Lower leg skin (tissue), 4 donors: ENCODE measurements at regions not wholly inside any gene's neighbourhood (a gene's known extent, or its start where the extent isn't known, plus 50 kb on each side); places are given as distances from the start of the nearest gene placed in this dataset.

ENCODE experiments used
- DNase-seq, 2 donors: peaks; one replicate each; pipeline ENCODE4 v3.0.0-alpha.2; 2019; ENCODE audit warnings: low spot score in 2 of 2
- H3K4me3 ChIP-seq: fragments of 200-600 bp; sonication (generic); 2 replicates; pipeline ENCODE4 v1.5.1; 2017; ENCODE audit warnings: mild to moderate bottlenecking, low read depth; ENCODE audit not compliant: poor library complexity, severe bottlenecking
- POLR2A ChIP-seq, 2 donors: fragments of 450-650 bp; IDR thresholded peaks; one replicate each; pipeline ENCODE4 v1.6.1; 2016 to 2017; ENCODE audit warnings: antibody characterized with exemption in 2 of 2, mild to moderate bottlenecking in 1 of 2, moderate library complexity in 1 of 2
- WGBS, 2 donors: methylation state at CpG; one replicate each; pipeline ENCODE4 v1.1.5; 2018; 5-methylcytosine and 5-hydroxymethylcytosine counted together
- intact Hi-C: fragments of 100-400 bp; cut with DNase I; formaldehyde crosslinking; loops from one replicate; pipeline ENCODE4 v1.15.0; 2023; ENCODE audit warnings: low total_unique reads
- TF ChIP-seq, protein P1 (sequence below), 3 donors: fragments of 450-650 bp; IDR thresholded peaks; one replicate each; pipeline ENCODE4 v1.5.1; 2016; ENCODE audit warnings: antibody characterized with exemption in 3 of 3, mild to moderate bottlenecking in 3 of 3, moderate library complexity in 2 of 3

DNA sequence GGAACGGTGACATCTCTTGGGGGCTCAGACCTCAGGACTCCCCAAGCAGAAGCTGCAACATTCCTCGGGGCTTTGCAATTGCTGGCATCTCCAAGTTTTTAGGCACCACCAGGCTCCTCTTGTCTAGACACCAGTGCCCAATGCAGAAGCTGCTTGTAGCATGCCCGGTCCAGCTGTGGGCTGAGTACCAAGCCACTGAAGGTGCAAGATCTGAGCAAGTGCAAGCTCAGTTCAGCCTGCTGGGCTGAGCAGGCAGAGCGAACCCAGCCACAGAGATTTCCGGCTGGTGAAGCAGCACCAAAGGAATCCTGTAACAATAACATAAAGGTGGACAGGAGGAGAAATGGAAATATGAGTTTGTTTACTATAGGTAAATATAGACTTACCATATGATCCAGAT lies 995.4 kb upstream of the B3GALT2 start:
- intact Hi-C loops, result no loop called here
- WGBS, 2 donors, result 98% methylated on average over 5 of the region's 5 CpGs
- H3K4me3 ChIP-seq, result no peak overlapping the region
- no peak for DNase-seq
- TF ChIP-seq, protein P1, sequence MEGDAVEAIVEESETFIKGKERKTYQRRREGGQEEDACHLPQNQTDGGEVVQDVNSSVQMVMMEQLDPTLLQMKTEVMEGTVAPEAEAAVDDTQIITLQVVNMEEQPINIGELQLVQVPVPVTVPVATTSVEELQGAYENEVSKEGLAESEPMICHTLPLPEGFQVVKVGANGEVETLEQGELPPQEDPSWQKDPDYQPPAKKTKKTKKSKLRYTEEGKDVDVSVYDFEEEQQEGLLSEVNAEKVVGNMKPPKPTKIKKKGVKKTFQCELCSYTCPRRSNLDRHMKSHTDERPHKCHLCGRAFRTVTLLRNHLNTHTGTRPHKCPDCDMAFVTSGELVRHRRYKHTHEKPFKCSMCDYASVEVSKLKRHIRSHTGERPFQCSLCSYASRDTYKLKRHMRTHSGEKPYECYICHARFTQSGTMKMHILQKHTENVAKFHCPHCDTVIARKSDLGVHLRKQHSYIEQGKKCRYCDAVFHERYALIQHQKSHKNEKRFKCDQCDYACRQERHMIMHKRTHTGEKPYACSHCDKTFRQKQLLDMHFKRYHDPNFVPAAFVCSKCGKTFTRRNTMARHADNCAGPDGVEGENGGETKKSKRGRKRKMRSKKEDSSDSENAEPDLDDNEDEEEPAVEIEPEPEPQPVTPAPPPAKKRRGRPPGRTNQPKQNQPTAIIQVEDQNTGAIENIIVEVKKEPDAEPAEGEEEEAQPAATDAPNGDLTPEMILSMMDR (IDR thresholded peaks at IDR 0.05), result no peak
- no peak for TF ChIP-seq POLR2A (IDR thresholded peaks at IDR 0.05)

DNA sequence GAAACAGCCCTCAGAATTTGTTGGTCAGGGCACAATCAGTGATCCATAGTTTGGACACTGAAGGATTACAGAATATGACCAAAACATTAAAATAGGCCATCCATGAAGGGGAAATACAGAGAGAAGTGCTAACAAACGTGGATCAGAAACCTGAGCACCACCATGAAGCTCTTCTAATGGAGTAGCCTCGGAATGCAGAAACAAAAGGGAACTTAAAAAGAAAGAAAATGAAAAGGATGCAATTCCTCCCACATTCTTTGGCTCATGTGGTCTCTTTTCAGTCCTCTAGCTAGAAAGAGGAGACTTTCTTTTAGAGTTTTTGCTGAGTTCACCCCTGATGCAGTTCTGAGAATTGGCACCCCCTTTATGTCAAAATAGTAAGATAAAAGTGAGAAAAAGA lies 989.8 kb upstream of the B3GALT2 start:
- DNase-seq, result no peak
- intact Hi-C loops, result no loop called here
- 64 to 73% methylated on average over 2 of the region's 2 CpGs for WGBS, 2 donors
- TF ChIP-seq, protein P1 (IDR thresholded peaks at IDR 0.05), result no peak
- no peak overlapping the region for H3K4me3 ChIP-seq

- WGBS, 2 donors, result 90 to 91% methylated on average over 1 of the region's 1 CpG
- no peak for DNase-seq
- TF ChIP-seq POLR2A (IDR thresholded peaks at IDR 0.05), result no peak
- TF ChIP-seq, protein P1 (IDR thresholded peaks at IDR 0.05), result no peak
- H3K4me3 ChIP-seq, result no peak overlapping the region
- intact Hi-C loops, result no loop called here
These were observed 988.8 kb upstream of the B3GALT2 start for GRCh38 chr1:194175251-194175650.

GRCh38 chr1:194174528-194174927 lies 988.1 kb upstream of the B3GALT2 start:
- H3K4me3 ChIP-seq, result no peak overlapping the region
- no peak for DNase-seq
- intact Hi-C loops, result no loop called here
- no peak for TF ChIP-seq POLR2A (IDR thresholded peaks at IDR 0.05)
- TF ChIP-seq, protein P1 (IDR thresholded peaks at IDR 0.05), result no peak

GRCh38 chr1:194171596-194171995 lies 985.2 kb upstream of the B3GALT2 start:
- H3K4me3 ChIP-seq, result no peak overlapping the region
- intact Hi-C loops, result no loop called here
- no peak for DNase-seq
- WGBS, 2 donors, result 34 to 51% methylated on average over 5 of the region's 5 CpGs
- TF ChIP-seq POLR2A (IDR thresholded peaks at IDR 0.05), result no peak
- TF ChIP-seq, protein P1 (IDR thresholded peaks at IDR 0.05), result no peak

GRCh38 chr1:194167956-194168640 lies 981.7 kb upstream of the B3GALT2 start:
- DNase-seq, result no peak
- WGBS, 2 donors, result 70 to 72% methylated on average over 4 of the region's 4 CpGs
- no peak overlapping the region for H3K4me3 ChIP-seq
- TF ChIP-seq, protein P1 (IDR thresholded peaks at IDR 0.05), result no peak
- TF ChIP-seq POLR2A (IDR thresholded peaks at IDR 0.05), result no peak
- intact Hi-C loops, result no loop called here
